H1 (cell line): ENCODE measurements at regions not wholly inside any gene's neighbourhood (a gene's known extent, or its start where the extent isn't known, plus 50 kb on each side); places are given as distances from the start of the nearest gene placed in this dataset.

Experiments
- CTCF ChIA-PET: fragments of 300-600 bp; sonication (Branson Sonifier 250); formaldehyde crosslinking; loops from one replicate; lab custom pipeline; 2021; ENCODE audit not compliant: partially characterized antibody; lab: Charles Lee
- POLR2A ChIA-PET: fragments of 300-600 bp; sonication (Branson Sonifier 250); formaldehyde crosslinking; loops from one replicate; lab custom pipeline; 2021; ENCODE audit warnings: inconsistent platforms; ENCODE audit not compliant: partially characterized antibody; lab: Charles Lee
- DNase-seq, 2 experiments: peaks; one replicate each; pipeline versions ENCODE4 v3.0.0 to v3.0.0-alpha.2; 2010 to 2022; ENCODE audit warnings: low spot score in 2 of 2, low read depth in 1 of 2, mixed read lengths in 1 of 2
- FAIRE-seq: peaks from 2 replicates; lab custom pipeline; 2011; peaks lifted over from hg19 to GRCh38; lab: Jason Lieb, UNC
- H2AFZ ChIP-seq: 2 replicates; pipeline ENCODE4 v1.8.1; 2012; ENCODE audit warnings: low read length, inconsistent platforms
- H2AK5ac ChIP-seq: 2 replicates; pipeline ENCODE4 v1.6.1; 2013; ENCODE audit warnings: low read depth, low read length
- H2BK120ac ChIP-seq: replicated peaks from 2 replicates; pipeline ENCODE3; 2013; ENCODE audit warnings: low read depth, low read length, inconsistent platforms
- H2BK12ac ChIP-seq: 2 replicates; pipeline ENCODE4 v1.6.1; 2013; ENCODE audit warnings: low read depth, low read length
- H2BK15ac ChIP-seq: 2 replicates; pipeline ENCODE4 v1.6.1; 2013; ENCODE audit warnings: low read length
- H2BK20ac ChIP-seq: 2 replicates; pipeline ENCODE4 v1.6.1; 2013; ENCODE audit warnings: low read length
- H2BK5ac ChIP-seq: 2 replicates; pipeline ENCODE4 v1.6.1; 2013; ENCODE audit warnings: low read depth, low read length
- H3K14ac ChIP-seq: 2 replicates; pipeline ENCODE4 v1.6.1; 2013; ENCODE audit warnings: inconsistent platforms; ENCODE audit not compliant: insufficient read length
- H3K18ac ChIP-seq: 2 replicates; pipeline ENCODE4 v1.6.1; 2013; ENCODE audit warnings: low read length; ENCODE audit errors: extremely low read depth
- H3K23ac ChIP-seq: 2 replicates; pipeline ENCODE4 v1.6.1; 2013; ENCODE audit warnings: inconsistent platforms; ENCODE audit not compliant: insufficient read length
- H3K23me2 ChIP-seq: 2 replicates; pipeline ENCODE4 v1.6.1; 2013; ENCODE audit warnings: low read depth, low read length
- H3K27ac ChIP-seq: 2 replicates; pipeline ENCODE4 v1.6.1; 2011; ENCODE audit warnings: low read depth, low read length, inconsistent platforms
- H3K27me3 ChIP-seq, 4 experiments: replicated peaks in 1 of 4; 1 replicate in 1 of 4; 2 replicates in 3 of 4; pipeline versions ENCODE4 v1.6.1 to v1.8.1; 2011 to 2013; ENCODE audit warnings: low read length in 3 of 4, mild to moderate bottlenecking in 3 of 4, inconsistent platforms in 2 of 4, mixed read lengths in 2 of 4, moderate library complexity in 1 of 4; ENCODE audit not compliant: control insufficient read depth in 3 of 4, insufficient read depth in 3 of 4; ENCODE audit errors: extremely low read depth in 1 of 4
- H3K36me3 ChIP-seq, 4 experiments: 2 replicates each; pipeline versions ENCODE4 v1.6.1 to v1.8.1; 2011 to 2013; ENCODE audit warnings: mild to moderate bottlenecking in 4 of 4, low read length in 3 of 4, moderate library complexity in 2 of 4, control low read depth in 1 of 4, inconsistent platforms in 1 of 4; ENCODE audit not compliant: insufficient read depth in 4 of 4, control insufficient read depth in 2 of 4
- H3K4ac ChIP-seq: replicated peaks from 2 replicates; pipeline ENCODE3; 2013; ENCODE audit warnings: low read length, low read depth, mixed read lengths, inconsistent platforms; ENCODE audit not compliant: insufficient read length
- H3K4me1 ChIP-seq, 4 experiments: replicated peaks in 1 of 4; 1 replicate in 1 of 4; 2 replicates in 3 of 4; pipeline versions ENCODE4 v1.6.1 to v1.8.1; 2011 to 2013; ENCODE audit warnings: low read length in 3 of 4, inconsistent platforms in 2 of 4, mixed read lengths in 1 of 4; ENCODE audit not compliant: insufficient read depth in 4 of 4, control insufficient read depth in 3 of 4
- H3K4me2 ChIP-seq, 2 experiments: 2 replicates each; pipeline versions ENCODE4 v1.6.1 to v1.8.1; 2011 to 2013; ENCODE audit warnings: low read depth in 2 of 2, low read length in 2 of 2, control low read depth in 1 of 2, inconsistent platforms in 1 of 2, mild to moderate bottlenecking in 1 of 2; ENCODE audit not compliant: insufficient read depth in 1 of 2
- H3K4me3 ChIP-seq, 4 experiments: fragments of 200-600, 300-600 bp in 1 of 4; sonication (generic), shearing (Covaris generic), sonication (Bioruptor Twin) in 1 of 4; 2 replicates each; pipeline versions ENCODE4 v1.5.1 to v1.8.1; 2011 to 2016; ENCODE audit warnings: low read length in 4 of 4, low read depth in 3 of 4, control low read depth in 2 of 4, inconsistent platforms in 2 of 4, mild to moderate bottlenecking in 2 of 4, mixed read lengths in 1 of 4, moderate library complexity in 1 of 4; ENCODE audit not compliant: insufficient read depth in 2 of 4; ENCODE audit errors: extremely low read depth in 1 of 4
- H3K56ac ChIP-seq: replicated peaks from 2 replicates; pipeline ENCODE3; 2013; ENCODE audit warnings: low read depth, mild to moderate bottlenecking, mixed read lengths, low read length, inconsistent platforms; ENCODE audit not compliant: insufficient read length
- H3K79me1 ChIP-seq: 2 replicates; pipeline ENCODE4 v1.6.1; 2013; ENCODE audit warnings: low read depth, low read length, control low read depth
- H3K79me2 ChIP-seq, 2 experiments: 2 replicates each; pipeline versions ENCODE4 v1.6.1 to v1.8.1; 2012 to 2013; ENCODE audit warnings: low read length in 2 of 2, mild to moderate bottlenecking in 2 of 2, inconsistent platforms in 1 of 2; ENCODE audit not compliant: insufficient read depth in 2 of 2, control insufficient read depth in 1 of 2
- H3K9ac ChIP-seq, 4 experiments: replicated peaks in 1 of 4; 1 replicate in 1 of 4; 2 replicates in 3 of 4; pipeline versions ENCODE4 v1.6.1 to v1.8.1; 2011 to 2013; ENCODE audit warnings: low read depth in 3 of 4, low read length in 3 of 4, control low read depth in 2 of 4, mild to moderate bottlenecking in 2 of 4, moderate library complexity in 2 of 4, inconsistent platforms in 1 of 4; ENCODE audit errors: extremely low read depth in 1 of 4
- H3K9me3 ChIP-seq, 2 experiments: 2 replicates each; pipeline versions ENCODE4 v1.6.1 to v1.8.1; 2012 to 2013; ENCODE audit warnings: mild to moderate bottlenecking in 2 of 2, moderate library complexity in 2 of 2, control low read depth in 1 of 2, inconsistent platforms in 1 of 2, low read depth in 1 of 2, low read length in 1 of 2, mixed read lengths in 1 of 2; ENCODE audit not compliant: insufficient read depth in 2 of 2
- H4K20me1 ChIP-seq, 2 experiments: replicated peaks in 1 of 2; 2 replicates each; pipeline versions ENCODE3 to v1.8.1; 2011 to 2013; ENCODE audit warnings: inconsistent platforms in 2 of 2, low read length in 2 of 2, mild to moderate bottlenecking in 1 of 2; ENCODE audit not compliant: insufficient read depth in 2 of 2, control insufficient read depth in 1 of 2
- H4K5ac ChIP-seq: 2 replicates; pipeline ENCODE4 v1.6.1; 2013; ENCODE audit warnings: low read length, low read depth, mixed read lengths, inconsistent platforms; ENCODE audit not compliant: insufficient read length
- H4K8ac ChIP-seq: 2 replicates; pipeline ENCODE4 v1.8.0; 2013; ENCODE audit warnings: mild to moderate bottlenecking, moderate library complexity, low read length, inconsistent platforms; ENCODE audit not compliant: insufficient read depth; ENCODE audit errors: extremely low read depth
- H4K91ac ChIP-seq: replicated peaks from 2 replicates; pipeline ENCODE3; 2013; ENCODE audit warnings: low read length, mixed read lengths, inconsistent platforms; ENCODE audit not compliant: insufficient read length
- CBX8 ChIP-seq: fragments of 300-800, 300-1000 bp; sonication (generic); IDR thresholded peaks from 2 replicates; pipeline ENCODE4 v1.7.1; 2016; ENCODE audit warnings: low read depth, low read length, borderline replicate concordance
- CREB1 ChIP-seq: IDR thresholded peaks from 2 replicates; pipeline ENCODE4 v1.6.1; 2012; ENCODE audit warnings: inconsistent platforms
- CTBP2 ChIP-seq: IDR thresholded peaks from 2 replicates; pipeline ENCODE4 v1.7.0; 2011; ENCODE audit warnings: borderline replicate concordance, mild to moderate bottlenecking, moderate library complexity, mixed read lengths, low read length; ENCODE audit not compliant: insufficient read depth, insufficient read length
- EGR1 ChIP-seq: IDR thresholded peaks from 2 replicates; pipeline ENCODE4 v1.6.1; 2011; ENCODE audit warnings: low read depth, low read length, borderline replicate concordance
- JUND ChIP-seq: IDR thresholded peaks from 2 replicates; pipeline ENCODE4 v1.6.1; 2011; ENCODE audit warnings: mild to moderate bottlenecking, improper control_type of control experiment, low read length
- POLR2A ChIP-seq, 2 experiments: IDR thresholded peaks; 1 replicate in 1 of 2; 2 replicates in 1 of 2; pipeline ENCODE4 v1.6.1; 2011; ENCODE audit warnings: low read depth in 2 of 2, low read length in 2 of 2, mild to moderate bottlenecking in 2 of 2; ENCODE audit errors: control extremely low read depth in 1 of 2
- RFX5 ChIP-seq: IDR thresholded peaks from 2 replicates; pipeline ENCODE4 v1.6.1; 2011; ENCODE audit warnings: low read depth, low read length, improper control_type of control experiment, borderline replicate concordance
- SP1 ChIP-seq: IDR thresholded peaks from 2 replicates; pipeline ENCODE4 v1.6.1; 2011; ENCODE audit warnings: low read depth, low read length
- WGBS, 2 experiments: shearing (Covaris generic) in 1 of 2; methylation state at CpG; one replicate each; pipeline versions ENCODE4 v1.1.6 to v1.1.7; 2013 to 2015; ENCODE audit warnings: low lambda C conversion rate in 2 of 2, mixed read lengths in 2 of 2, inconsistent platforms in 1 of 2, low coverage in 1 of 2, missing lambda C conversion rate in 1 of 2; ENCODE audit not compliant: insufficient replicate concordance in 2 of 2, insufficient coverage in 1 of 2, insufficient read length in 1 of 2; ENCODE audit errors: extremely low coverage in 1 of 2, missing lambda C conversion rate in 1 of 2; 5-methylcytosine and 5-hydroxymethylcytosine counted together
- TF ChIP-seq, protein P1 (sequence below), 3 experiments: IDR thresholded peaks; 1 replicate in 2 of 3; 2 replicates in 1 of 3; pipeline versions ENCODE4 v1.5.1 to v1.6.1; 2011; ENCODE audit warnings: low read length in 3 of 3, mild to moderate bottlenecking in 3 of 3, inconsistent platforms in 2 of 3, low read depth in 1 of 3, moderate library complexity in 1 of 3; ENCODE audit not compliant: insufficient read depth in 1 of 3; ENCODE audit errors: control extremely low read depth in 1 of 3
- TF ChIP-seq, protein P2 (sequence below): IDR thresholded peaks from 2 replicates; pipeline ENCODE4 v1.6.1; 2011; ENCODE audit warnings: low read depth, mild to moderate bottlenecking, low read length; ENCODE audit not compliant: insufficient read depth
- TF ChIP-seq, protein P3 (sequence below): IDR thresholded peaks from 2 replicates; pipeline ENCODE4 v1.6.1; 2011; ENCODE audit warnings: low read length, improper control_type of control experiment

DNA sequence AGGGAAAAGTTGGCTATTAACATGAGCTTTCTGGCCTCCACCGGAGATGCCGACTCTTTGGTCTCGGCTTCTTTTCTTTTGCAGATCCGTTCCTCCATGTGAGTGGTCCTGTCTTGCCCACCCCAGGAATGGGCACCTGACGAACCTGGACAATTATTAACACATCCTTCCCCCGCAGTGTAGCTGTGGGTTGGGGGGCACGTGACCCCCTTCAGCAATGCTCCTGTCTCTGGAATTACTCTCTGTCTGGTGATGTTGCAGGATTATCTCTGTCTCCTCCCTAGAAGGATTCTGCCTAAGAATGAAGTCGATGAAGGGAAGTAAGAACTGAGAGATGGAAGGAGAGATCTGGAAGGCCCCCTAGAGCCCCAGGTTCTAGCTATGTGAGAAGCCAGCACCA is 115.2 kb upstream of the NPAS2 start:
- H3K9me3 ChIP-seq = no peaks in the 10 kb centered on the region
- H3K4me1 ChIP-seq = peaks cover 0 to 6% (median 2%) of the 10 kb centered on the region in 4 experiments; a peak in 3 of 7 replicates
- no peak for DNase-seq
- H2BK120ac ChIP-seq = no peak overlapping the region
- CTCF ChIA-PET = interaction anchor here (0.5 to 1.4 kb wide), 3 partner anchors 16 to 114 kb away, joined by 3 to 5 read pairs (median 3); no protein-coding TSS in a partner anchor
- no peak overlapping the region for H2AK5ac ChIP-seq
- H3K4ac ChIP-seq = no peak overlapping the region
- H2BK20ac ChIP-seq = no peak overlapping the region
- no peak overlapping the region for H4K8ac ChIP-seq
- 96% methylated on average over 8 of the region's 8 CpGs; no CpG with 5 or more reads in 1 of the 2 experiments for WGBS, 2 experiments
- H2BK15ac ChIP-seq = no peak overlapping the region
- H2BK5ac ChIP-seq = no peak overlapping the region
- no peak overlapping the region for H2BK12ac ChIP-seq
- H3K4me3 ChIP-seq = no peak overlapping the region
- H3K27ac ChIP-seq = no peak overlapping the region
- no peak overlapping the region for H3K14ac ChIP-seq
- H3K4me2 ChIP-seq = no peak overlapping the region
- H3K23me2 ChIP-seq = 0 out of 2 replicates have a peak, but pooled peaks cover 2% of the 10 kb centered on the region
- no peak overlapping the region for H3K23ac ChIP-seq
- H2AFZ ChIP-seq = no peak overlapping the region
- no peak overlapping the region for H3K56ac ChIP-seq
- no peak for FAIRE-seq
- H4K91ac ChIP-seq = no peak overlapping the region
- POLR2A ChIA-PET = no interaction called here
- H3K36me3 ChIP-seq = no peaks in the 10 kb centered on the region
- H3K79me1 ChIP-seq = no peaks in the 10 kb centered on the region
- no peaks in the 10 kb centered on the region for H4K20me1 ChIP-seq
- no peaks in the 10 kb centered on the region for H3K27me3 ChIP-seq
- no peak overlapping the region for H3K18ac ChIP-seq
- H3K79me2 ChIP-seq = no peaks in the 10 kb centered on the region
- H3K9ac ChIP-seq = no peak overlapping the region
- no peak overlapping the region for H4K5ac ChIP-seq
- TF ChIP-seq, protein P1, sequence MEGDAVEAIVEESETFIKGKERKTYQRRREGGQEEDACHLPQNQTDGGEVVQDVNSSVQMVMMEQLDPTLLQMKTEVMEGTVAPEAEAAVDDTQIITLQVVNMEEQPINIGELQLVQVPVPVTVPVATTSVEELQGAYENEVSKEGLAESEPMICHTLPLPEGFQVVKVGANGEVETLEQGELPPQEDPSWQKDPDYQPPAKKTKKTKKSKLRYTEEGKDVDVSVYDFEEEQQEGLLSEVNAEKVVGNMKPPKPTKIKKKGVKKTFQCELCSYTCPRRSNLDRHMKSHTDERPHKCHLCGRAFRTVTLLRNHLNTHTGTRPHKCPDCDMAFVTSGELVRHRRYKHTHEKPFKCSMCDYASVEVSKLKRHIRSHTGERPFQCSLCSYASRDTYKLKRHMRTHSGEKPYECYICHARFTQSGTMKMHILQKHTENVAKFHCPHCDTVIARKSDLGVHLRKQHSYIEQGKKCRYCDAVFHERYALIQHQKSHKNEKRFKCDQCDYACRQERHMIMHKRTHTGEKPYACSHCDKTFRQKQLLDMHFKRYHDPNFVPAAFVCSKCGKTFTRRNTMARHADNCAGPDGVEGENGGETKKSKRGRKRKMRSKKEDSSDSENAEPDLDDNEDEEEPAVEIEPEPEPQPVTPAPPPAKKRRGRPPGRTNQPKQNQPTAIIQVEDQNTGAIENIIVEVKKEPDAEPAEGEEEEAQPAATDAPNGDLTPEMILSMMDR (IDR thresholded peaks at IDR 0.05; ENCODE audit: control extremely low read depth in 1 of 3, insufficient read depth in 1 of 3, low read depth in 1 of 3, low read length in 3 of 3) = no peak
- TF ChIP-seq POLR2A (IDR thresholded peaks at IDR 0.05; ENCODE audit: control extremely low read depth in 1 of 2, low read depth in 2 of 2, low read length in 2 of 2) (no peak), CTBP2 (no peak), CREB1 (no peak), JUND (no peak), RFX5 (no peak), EGR1 (no peak), CBX8 (no peak), SP1 (no peak)
- TF ChIP-seq, protein P2, sequence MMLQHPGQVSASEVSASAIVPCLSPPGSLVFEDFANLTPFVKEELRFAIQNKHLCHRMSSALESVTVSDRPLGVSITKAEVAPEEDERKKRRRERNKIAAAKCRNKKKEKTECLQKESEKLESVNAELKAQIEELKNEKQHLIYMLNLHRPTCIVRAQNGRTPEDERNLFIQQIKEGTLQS = no peak
- TF ChIP-seq, protein P3, sequence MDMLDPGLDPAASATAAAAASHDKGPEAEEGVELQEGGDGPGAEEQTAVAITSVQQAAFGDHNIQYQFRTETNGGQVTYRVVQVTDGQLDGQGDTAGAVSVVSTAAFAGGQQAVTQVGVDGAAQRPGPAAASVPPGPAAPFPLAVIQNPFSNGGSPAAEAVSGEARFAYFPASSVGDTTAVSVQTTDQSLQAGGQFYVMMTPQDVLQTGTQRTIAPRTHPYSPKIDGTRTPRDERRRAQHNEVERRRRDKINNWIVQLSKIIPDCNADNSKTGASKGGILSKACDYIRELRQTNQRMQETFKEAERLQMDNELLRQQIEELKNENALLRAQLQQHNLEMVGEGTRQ = no peak
